Lung (tissue), 11 donors: ENCODE measurements at regions not wholly inside any gene's neighbourhood (a gene's known extent, or its start where the extent isn't known, plus 50 kb on each side); places are given as distances from the start of the nearest gene placed in this dataset.

Source experiments
- ATAC-seq: fragments of 200-7000 bp; cut with Tn5 transposase; one replicate; pipeline ENCODE4 v1.9.1; 2020; ENCODE audit warnings: moderate number of reproducible peaks; ENCODE audit not compliant: insufficient read depth, low FRiP score
- DNase-seq, 3 donors: peaks; one replicate each; pipeline ENCODE4 v3.0.0-alpha.2; 2013 to 2017
- H3K27ac ChIP-seq, 2 donors: one replicate each; pipeline ENCODE4 v1.5.1; 2013; ENCODE audit warnings: mild to moderate bottlenecking in 2 of 2, moderate library complexity in 2 of 2, control low read depth in 1 of 2, inconsistent platforms in 1 of 2, low read depth in 1 of 2, low read length in 1 of 2
- H3K27me3 ChIP-seq, 3 donors: one replicate each; pipeline ENCODE4 v1.5.1; 2013; ENCODE audit warnings: low read length in 2 of 3; ENCODE audit not compliant: control insufficient read depth in 3 of 3, insufficient read depth in 3 of 3
- H3K36me3 ChIP-seq, 4 donors: one replicate each; pipeline ENCODE4 v1.5.1; 2013; ENCODE audit warnings: low read length in 4 of 4, mild to moderate bottlenecking in 1 of 4, moderate library complexity in 1 of 4; ENCODE audit not compliant: control insufficient read depth in 4 of 4, insufficient read depth in 4 of 4
- H3K4me1 ChIP-seq, 5 donors: one replicate each; pipeline ENCODE4 v1.5.1; 2013; ENCODE audit warnings: low read length in 5 of 5, mild to moderate bottlenecking in 2 of 5, moderate library complexity in 1 of 5; ENCODE audit not compliant: control insufficient read depth in 5 of 5, insufficient read depth in 5 of 5
- H3K4me3 ChIP-seq: one replicate; pipeline ENCODE4 v1.5.1; 2013; ENCODE audit warnings: mild to moderate bottlenecking, control low read depth, moderate library complexity
- H3K9ac ChIP-seq, 2 donors: one replicate each; pipeline ENCODE4 v1.5.1; 2013; ENCODE audit warnings: low read length in 2 of 2, control low read depth in 1 of 2; ENCODE audit not compliant: insufficient read depth in 1 of 2
- H3K9me3 ChIP-seq, 4 donors: one replicate each; pipeline ENCODE4 v1.5.1; 2013; ENCODE audit warnings: low read length in 3 of 4, mild to moderate bottlenecking in 1 of 4, moderate library complexity in 1 of 4; ENCODE audit not compliant: control insufficient read depth in 4 of 4, insufficient read depth in 3 of 4
- CTCF ChIP-seq: IDR thresholded peaks from 2 replicates; pipeline ENCODE4 v1.5.1; 2012; ENCODE audit warnings: mild to moderate bottlenecking; ENCODE audit errors: control extremely low read depth, extremely low read depth
- WGBS, 2 donors: extraction: QIAGEN DNeasy Blood & Tissue Kit; methylation state at CpG; one replicate each; pipeline ENCODE4 v1.1.7; 2013; 5-methylcytosine and 5-hydroxymethylcytosine counted together
- donor health status: control.
- donor health status: control.
- donor health status: Bipolar disorder and iron deficiency.
- donor health status: healthy.
- donor health status: DM: yes; HTN: yes; CAD: no.

DNA sequence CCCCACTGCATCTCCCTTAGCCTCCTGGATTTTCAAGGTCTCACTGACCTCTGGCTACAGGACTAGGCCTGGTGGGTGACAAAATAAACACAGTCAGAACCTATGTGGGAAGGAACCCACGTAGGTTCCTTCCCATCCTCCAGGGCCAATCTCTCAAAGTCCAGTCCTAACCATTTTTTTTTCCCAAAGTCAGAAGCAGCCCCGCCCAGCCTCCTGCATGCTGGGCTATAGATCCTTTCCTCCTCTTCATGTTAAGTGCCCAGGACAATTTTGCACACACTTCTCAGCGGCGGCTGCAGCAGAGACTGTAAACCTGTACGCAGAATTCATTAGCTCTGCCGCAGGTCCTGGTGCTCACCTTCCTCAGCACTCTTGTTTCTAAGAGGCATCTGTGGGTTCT, 285.8 kb downstream of the NPIPA8 start:
- no peaks in the 10 kb centered on the region for H3K4me1 ChIP-seq
- no peak overlapping the region for H3K9ac ChIP-seq
- no peak overlapping the region for H3K27ac ChIP-seq
- no peak overlapping the region for H3K4me3 ChIP-seq
- 79 to 82% methylated on average over 6 of the region's 6 CpGs for WGBS, 2 donors
- no peak for TF ChIP-seq CTCF
- no peak for DNase-seq
- H3K27me3 ChIP-seq, result peaks cover 0 to 3% (median 3%) of the 10 kb centered on the region in 3 donors
- no peaks in the 10 kb centered on the region for H3K36me3 ChIP-seq
- no peak for ATAC-seq
- H3K9me3 ChIP-seq, result peaks cover 0 to 3% (median 0%) of the 10 kb centered on the region in 4 donors

DNA sequence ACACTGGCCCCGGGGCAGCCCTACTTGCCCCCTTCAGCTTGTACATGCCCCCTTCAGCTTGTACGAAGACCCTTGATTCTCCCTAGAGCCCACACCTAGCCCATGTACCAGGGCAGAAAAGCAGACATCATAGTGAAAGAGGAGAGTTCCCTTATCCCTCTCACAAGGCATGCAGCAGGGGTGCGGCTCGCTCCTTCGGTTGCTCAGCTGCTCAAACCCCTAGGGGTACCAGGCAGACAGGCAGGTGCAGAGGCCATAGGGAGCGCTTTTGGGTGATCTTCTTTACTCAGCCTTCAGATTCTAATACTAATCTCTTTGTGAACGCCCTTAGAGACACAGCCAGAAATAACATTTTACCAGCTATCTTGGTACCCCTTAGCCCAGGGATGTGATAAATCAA, 286.3 kb downstream of the NPIPA8 start:
- ATAC-seq, result no peak
- no peak for DNase-seq
- TF ChIP-seq CTCF, result no peak
- H3K4me1 ChIP-seq, result no peaks in the 10 kb centered on the region
- H3K9ac ChIP-seq, result no peak overlapping the region
- peaks cover 0 to 3% (median 0%) of the 10 kb centered on the region in 4 donors for H3K9me3 ChIP-seq
- no peak overlapping the region for H3K27ac ChIP-seq
- WGBS, 2 donors, result 76 to 91% methylated on average over 7 of the region's 7 CpGs
- H3K4me3 ChIP-seq, result no peak overlapping the region
- peaks cover 0 to 3% (median 3%) of the 10 kb centered on the region in 3 donors for H3K27me3 ChIP-seq
- no peaks in the 10 kb centered on the region for H3K36me3 ChIP-seq

DNA sequence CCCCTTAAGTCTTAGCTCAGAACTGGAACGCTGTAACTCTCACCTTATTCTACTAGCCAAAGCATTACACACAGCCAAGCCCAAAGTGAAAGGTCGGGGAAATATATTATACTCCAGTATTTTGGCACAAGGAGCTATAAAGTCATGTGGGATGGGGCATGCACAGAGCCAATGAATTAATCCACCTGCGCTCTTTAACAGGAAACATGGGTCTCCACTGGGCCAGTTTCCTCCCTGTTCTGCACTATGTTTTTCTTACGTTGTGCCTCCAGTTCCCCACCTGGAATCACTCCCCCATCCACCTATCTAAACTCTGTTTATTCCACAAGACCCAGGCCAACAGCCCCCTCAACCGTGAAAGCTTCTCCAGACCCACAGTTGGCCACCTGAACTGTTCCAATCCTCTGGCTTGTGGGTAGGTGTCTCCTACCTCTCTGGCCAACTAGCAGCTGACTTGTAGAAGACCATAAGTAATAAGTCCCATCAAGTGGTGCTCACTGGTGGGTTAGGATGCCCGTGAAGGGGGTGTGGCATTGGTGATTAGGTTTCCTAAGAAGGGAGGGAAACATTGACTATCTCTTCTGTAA, 286.9 kb downstream of the NPIPA8 start:
- ATAC-seq, result no peak
- TF ChIP-seq CTCF, result no peak
- WGBS, 2 donors, result 69 to 80% methylated on average over 6 of the region's 6 CpGs

More for the DNA sequence above, 286.9 kb downstream of the NPIPA8 start:
- Histone ChIP-seq H3K9me3 (peaks cover 0 to 3% (median 0%) of the 10 kb centered on the region in 4 donors), H3K27ac (no peak overlapping the region), H3K9ac (no peak overlapping the region), H3K4me1 (no peaks in the 10 kb centered on the region), H3K4me3 (no peak overlapping the region), H3K36me3 (no peaks in the 10 kb centered on the region), H3K27me3 (peaks cover 0 to 3% (median 3%) of the 10 kb centered on the region in 3 donors)
- DNase-seq, result no peak
